EL (cell line): ENCODE measurements at regions not wholly inside any gene's neighbourhood (a gene's known extent, or its start where the extent isn't known, plus 50 kb on each side); places are given as distances from the start of the nearest gene placed in this dataset.

Experiments
- DNase-seq: peaks from one replicate; pipeline ENCODE4 v3.0.0-alpha.2; 2016

- DNase-seq = no peak
These were observed 525.8 kb upstream of the GOT2 start for GRCh38 chr16:59259950-59260319.

GRCh38 chr16:59259074-59259949, 525.2 kb upstream of the GOT2 start:
- no peak for DNase-seq

GRCh38 chr16:59252317-59252716, 518.2 kb upstream of the GOT2 start:
- DNase-seq = no peak

GRCh38 chr16:59249011-59249410, 514.9 kb upstream of the GOT2 start:
- DNase-seq = no peak

DNA sequence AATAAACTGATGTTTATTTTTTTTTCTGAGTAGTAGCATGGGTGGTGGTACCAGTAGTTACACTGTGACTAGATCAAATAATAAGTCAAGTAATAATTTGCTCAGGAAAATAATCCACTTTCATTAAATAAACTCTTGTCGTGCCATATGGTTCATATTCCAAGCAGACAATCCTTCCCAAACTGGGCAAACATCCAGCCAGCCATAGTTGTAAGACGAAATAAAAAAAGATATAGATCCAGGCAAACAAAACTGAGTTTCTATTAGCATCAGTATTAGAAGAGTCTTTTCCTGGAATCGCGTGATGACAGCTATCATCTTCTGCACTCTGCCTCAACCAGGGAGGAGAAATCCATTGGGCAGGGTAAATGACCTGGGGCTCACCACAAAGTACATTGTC, 508.4 kb upstream of the GOT2 start:
- no peak for DNase-seq

DNA sequence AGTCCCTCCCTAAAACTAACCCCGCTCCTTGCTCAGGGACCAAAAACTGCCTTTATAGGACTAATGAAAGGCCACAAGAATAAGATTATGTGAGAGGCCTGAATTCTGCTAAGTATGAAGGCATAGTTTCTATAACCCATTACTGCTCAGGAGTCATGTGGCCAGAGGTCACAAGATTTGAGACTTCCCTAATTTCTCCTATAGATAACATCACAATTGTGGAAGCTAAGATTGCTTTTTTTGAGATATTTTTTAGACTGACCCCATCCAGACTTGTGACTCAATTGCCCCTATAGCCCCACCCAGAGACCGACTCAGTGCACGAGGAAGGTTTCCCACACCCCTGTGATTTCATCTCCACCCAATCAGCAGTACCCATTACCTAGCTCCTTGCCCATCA, 504.1 kb upstream of the GOT2 start:
- DNase-seq = no peak

GRCh38 chr16:59236804-59237458, 502.8 kb upstream of the GOT2 start:
- DNase-seq = no peak

DNA sequence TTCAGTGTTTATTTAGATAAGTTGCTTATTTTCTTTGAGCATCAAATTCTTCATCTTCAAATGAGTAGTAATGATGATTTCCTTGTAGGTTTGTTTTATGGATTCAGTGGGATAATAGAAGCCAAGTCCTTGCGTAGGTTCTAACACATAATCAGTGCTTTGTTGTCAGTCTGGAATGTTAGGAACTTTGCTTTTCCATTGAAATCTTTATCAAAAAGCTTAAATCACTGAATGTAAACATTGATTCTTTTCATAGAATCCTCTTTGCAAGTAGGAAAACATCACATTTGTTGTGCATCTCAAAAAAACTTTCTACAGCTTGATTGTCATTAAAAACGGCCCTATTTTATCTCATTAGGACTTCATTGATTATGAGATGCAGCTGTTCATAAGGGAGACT, 490.3 kb upstream of the GOT2 start:
- DNase-seq = no peak

GRCh38 chr16:59220011-59220410, 485.9 kb upstream of the GOT2 start:
- DNase-seq = no peak

GRCh38 chr16:59216291-59216690, 482.2 kb upstream of the GOT2 start:
- DNase-seq = no peak

- DNase-seq = no peak
These were observed 480.3 kb upstream of the GOT2 start for GRCh38 chr16:59214455-59214854.

GRCh38 chr16:59213952-59214351, 479.8 kb upstream of the GOT2 start:
- peak; percentile 56 for DNase-seq

- no peak for DNase-seq
These were observed 478.4 kb upstream of the GOT2 start for GRCh38 chr16:59212492-59213024.

GRCh38 chr16:59210955-59211541, 476.9 kb upstream of the GOT2 start:
- peak; percentile 94 for DNase-seq

DNA sequence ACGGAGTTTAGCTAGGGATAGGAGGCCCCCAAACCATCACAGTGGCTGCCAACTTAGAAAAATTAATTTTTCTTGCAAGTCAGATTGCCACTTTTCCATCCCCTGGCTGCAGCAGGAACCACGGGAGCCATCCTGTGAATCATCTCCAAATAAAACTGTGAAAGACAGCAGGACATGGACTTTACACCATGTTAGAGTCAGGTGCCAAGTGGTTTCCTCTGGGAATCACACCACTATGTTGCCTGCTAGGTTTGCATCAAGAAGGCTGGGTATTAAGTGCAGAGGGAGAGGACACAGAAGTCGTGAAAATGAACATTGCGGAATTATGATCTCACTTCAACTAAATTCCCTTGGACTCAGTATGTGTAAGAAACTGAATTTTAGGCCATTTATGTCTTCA, 471.3 kb upstream of the GOT2 start:
- no peak for DNase-seq

GRCh38 chr16:59204589-59204988, 470.5 kb upstream of the GOT2 start:
- no peak for DNase-seq

DNA sequence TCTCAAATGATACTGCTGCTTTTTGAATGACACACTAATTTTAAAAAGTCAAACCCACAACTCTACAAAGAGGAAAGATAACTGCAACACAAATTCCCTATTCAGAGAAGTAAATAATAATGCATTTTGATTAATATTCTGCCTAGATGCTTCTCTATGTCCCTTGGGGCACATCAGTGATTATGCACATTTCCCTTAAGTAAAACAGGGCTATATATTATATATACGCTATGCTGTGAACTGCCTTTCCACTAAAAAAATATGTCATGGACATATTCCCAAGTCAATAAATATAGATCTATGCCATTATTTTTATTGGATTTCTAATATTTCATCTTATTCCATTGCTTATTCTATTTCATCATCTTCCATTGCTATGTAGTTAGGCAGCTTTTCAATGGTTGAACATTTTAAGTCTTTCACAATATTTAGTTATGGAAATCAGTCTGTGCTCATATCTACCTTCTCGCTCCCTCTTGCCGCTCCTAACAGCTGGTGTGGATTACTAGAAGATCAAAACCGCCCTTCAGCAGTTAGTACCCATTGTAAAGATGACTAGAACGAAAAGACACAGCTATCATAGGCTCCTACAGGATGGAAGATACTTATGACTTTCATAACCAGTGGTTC, 468.2 kb upstream of the GOT2 start:
- DNase-seq = no peak

- no peak for DNase-seq
These were observed 467.7 kb upstream of the GOT2 start for GRCh38 chr16:59201821-59202220.

DNA sequence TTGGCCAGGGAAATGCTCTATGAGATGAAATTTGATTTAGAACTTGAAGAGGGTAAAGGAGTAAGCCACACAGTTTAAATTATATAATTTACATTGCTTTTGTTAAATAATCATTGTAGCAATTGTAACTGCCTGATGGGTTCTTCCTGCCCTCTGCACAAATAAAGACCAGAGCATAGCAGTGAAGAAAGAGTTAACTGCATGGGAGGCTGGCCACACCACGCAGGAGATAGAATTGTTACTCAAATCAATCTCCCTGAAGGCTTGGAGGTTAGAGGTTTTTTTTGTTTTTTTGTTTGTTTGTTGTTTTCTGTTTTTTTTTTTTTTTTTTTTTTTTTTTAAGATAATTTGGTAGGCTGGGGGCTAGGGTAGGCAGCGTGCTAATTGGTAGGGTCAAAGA, 467.0 kb upstream of the GOT2 start:
- DNase-seq = no peak

DNA sequence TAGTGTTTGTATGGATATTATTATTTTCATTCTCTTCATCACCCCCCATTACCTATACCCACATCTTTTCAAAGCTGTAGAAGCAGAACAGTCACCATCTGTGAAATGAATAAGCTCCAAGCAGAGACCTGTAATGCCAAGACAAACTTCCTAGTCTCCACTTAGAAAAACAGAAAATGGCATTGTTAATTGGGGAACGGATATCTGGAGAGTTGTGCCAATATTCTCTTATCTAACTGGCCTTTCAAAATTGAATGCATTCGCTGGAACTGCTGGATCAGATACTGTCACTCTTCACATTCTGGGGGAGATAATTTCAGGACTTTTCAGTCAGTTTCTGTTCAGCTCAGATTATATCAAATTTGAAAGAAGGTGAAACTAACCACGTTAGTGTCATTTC, 464.4 kb upstream of the GOT2 start:
- no peak for DNase-seq

GRCh38 chr16:59195242-59195641, 461.1 kb upstream of the GOT2 start:
- DNase-seq = no peak

DNA sequence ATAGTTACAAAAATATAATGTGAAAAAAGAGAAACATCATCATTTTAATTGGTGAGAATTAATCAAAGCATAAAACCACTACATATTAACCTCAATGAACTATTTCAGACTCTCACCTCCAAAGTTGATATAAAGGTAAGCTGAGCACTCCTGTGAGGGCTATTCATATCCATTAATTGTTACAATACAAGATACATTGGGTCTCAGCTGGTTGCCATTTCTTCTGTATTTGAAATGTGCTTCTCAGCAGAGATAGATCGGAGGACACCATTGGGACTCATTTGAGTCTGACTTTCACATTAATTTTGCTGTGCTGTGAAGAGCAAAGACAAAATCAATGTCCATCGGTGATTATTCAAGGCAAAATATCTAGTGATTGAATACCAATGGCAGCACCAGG, 459.5 kb upstream of the GOT2 start:
- DNase-seq = no peak

- peak; percentile 49 for DNase-seq
These were observed 458.6 kb upstream of the GOT2 start for GRCh38 chr16:59192551-59193199.
